Retina (tissue), 1 donor: ENCODE measurements at regions not wholly inside any gene's neighbourhood (a gene's known extent, or its start where the extent isn't known, plus 50 kb on each side); places are given as distances from the start of the nearest gene placed in this dataset.

ENCODE experiments used
- DNase-seq: peaks from one replicate; pipeline ENCODE4 v3.0.0-alpha.2; 2016

- DNase-seq, result no peak
These were observed 509.9 kb downstream of the SHQ1 start for GRCh38 chr3:72338082-72338941.

DNA sequence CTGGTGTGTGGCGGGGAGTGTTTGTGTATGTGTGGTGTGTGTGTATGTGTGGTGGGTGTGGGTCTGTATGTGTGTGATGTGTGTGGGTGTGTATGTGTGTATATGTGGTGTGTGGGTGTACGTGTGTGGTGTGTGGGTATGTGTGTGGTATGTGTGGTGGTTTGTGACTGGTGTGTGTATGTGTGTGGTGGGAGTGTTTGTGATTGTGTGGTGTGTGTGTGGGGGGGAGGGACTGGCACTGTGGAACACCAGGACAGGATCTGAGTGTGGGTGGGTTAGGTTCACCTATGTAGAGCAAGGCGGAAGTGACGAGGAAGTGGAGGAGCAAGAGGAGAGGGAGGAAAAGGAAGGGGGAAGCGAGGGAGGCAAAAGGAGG, 510.8 kb downstream of the SHQ1 start:
- DNase-seq, result no peak

DNA sequence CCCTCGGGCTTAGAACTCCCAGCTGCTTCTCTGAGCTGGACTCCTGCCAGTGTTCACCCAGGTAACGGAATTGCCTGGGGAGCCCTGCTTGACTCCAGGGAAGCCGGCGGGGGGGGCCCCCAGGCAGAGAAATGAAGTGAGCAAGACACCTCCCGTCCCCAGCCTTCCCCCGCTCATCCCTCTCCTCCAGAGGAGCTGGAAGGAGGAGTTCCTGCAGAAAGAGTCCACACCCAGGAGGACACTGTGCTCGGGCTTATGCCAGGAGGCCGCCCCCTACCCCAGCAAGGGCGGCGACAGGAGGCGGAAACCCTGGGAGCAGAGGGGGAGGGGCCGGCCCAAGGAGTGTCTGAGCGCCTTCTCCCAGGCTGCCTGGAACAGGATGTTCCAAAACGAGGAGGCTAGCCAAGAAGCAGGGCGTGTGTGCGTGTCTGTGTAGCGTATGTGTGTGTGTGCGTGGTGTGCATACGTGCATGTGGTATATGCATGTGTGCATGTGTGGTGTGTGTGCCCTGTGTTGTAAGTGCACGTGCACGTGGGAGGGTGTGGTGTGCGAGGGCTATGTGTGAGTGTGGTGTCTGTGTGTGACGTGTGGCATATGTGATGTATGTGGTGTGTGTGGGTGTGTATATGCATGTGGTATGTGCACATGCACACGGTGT, 511.3 kb downstream of the SHQ1 start:
- peak; percentile 56 for DNase-seq

- no peak for DNase-seq
These were observed 512.1 kb downstream of the SHQ1 start for GRCh38 chr3:72336114-72336651.

DNA sequence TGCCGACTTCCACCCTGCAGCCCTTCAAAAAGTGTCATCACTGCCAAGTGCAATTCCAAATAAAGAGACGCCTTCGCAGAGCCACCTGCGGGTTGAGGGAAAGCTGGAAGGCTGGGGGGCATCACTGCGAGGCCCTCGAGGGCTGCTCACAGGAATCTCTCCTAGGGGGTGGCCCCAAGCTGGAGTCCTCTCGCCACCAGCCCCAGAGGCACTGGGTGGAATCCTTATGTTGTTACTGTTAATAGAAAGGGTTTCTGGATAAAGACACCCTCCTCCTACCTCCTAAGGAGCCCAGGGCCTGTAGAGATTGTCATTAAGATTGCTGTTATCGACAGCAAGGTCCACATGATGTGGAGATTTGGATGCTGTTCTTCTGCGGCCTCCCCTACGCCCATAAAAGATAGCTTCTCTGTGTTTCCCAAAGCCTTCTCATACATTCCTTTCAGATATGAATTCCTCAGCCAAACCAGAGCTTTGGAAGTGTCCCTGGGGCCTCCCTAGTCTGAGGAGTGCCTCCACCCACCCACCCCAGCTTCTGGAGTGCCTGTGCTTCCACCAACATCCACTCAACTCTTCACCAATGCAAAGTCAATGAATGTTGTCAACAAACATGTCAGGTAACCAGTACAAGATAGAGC, 512.7 kb downstream of the SHQ1 start:
- DNase-seq, result peak; percentile 75

DNA sequence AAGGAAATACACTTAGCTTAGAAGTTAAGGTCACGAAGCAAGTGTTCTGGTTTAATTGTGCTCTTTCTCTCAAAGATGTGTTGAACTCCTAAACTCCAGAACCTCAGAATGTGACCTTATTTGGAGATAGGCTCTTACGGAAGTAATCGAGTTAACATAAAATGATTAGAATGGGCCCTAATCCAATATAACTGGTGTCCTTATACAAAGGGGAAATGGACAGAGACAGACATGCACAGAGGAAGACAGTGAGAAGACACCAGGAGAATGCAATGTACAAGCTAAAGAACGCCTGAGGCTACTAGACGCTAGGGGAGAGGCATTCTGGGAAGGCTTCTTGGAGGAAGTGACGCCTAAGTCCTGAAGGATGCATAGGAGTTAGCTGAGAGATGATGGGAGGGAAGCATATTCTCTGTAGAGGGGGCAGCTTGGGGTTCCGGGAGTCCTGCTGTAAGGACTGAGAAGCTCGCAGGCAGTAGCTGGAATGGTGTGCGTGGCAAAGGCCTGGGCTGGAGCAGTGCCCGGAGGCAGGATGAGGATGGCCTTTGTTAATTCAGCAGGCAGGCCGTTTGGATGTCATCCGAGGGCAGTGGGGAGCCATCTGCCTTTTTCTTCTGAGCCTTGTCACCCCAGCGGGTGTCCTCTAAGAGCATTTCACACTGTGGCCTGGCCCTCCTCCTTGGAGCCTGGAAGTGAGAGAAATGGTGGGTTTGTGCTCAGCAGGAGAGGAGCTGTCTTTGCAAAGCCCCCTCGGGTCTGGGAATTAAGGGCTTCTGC, 513.4 kb downstream of the SHQ1 start:
- no peak for DNase-seq

- DNase-seq, result no peak
These were observed 515.6 kb downstream of the SHQ1 start for GRCh38 chr3:72332689-72333088.

GRCh38 chr3:72332036-72332435, 516.2 kb downstream of the SHQ1 start:
- DNase-seq, result no peak

DNA sequence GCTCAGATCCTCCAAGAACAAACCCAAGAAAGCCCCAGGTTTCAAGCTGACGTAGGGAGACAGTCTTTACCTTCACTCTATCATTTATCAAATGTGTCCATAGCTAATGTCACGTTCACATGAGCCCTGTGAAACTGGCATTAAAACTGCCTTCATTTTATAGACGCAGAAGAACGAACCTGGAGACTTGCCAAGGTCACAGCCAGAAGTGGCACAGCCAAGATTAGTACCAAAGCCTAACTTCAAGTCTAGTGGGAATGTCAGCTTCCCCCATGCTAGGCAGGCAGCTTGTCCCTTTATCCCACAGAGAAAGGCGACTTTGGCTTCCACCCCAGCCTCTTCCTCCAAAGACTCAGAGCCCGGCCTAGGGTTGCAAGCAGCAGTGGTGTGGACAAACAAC, 517.2 kb downstream of the SHQ1 start:
- DNase-seq, result no peak

GRCh38 chr3:72329354-72329753, 518.9 kb downstream of the SHQ1 start:
- DNase-seq, result peak; percentile 78

DNA sequence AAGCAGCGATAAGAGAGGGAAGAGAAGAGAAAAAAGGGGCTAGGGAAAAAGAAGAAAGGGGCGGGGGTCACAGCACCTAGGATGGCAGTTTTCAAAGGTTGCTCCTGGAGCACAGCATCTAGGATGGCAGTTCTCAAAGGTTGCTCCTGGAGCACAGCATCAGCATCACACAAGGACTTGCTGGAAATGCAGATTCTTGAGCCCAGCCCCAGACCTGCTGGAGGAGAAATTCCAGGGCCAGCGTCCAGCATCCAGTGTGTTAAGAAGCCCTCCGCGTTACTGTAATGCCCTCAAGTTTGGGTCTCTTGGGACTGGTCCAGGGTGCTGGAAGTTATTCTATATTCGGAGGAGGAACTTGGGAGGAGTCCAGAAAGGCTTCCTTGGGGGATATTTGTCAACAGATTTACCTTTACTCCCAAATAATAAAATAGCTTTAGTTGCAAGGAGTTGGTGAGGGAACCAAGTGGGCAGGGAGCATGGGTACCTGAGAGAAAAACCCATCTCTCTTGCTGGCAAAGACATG, 519.4 kb downstream of the SHQ1 start:
- no peak for DNase-seq

- DNase-seq, result no peak
These were observed 521.2 kb downstream of the SHQ1 start for GRCh38 chr3:72327008-72327407.

DNA sequence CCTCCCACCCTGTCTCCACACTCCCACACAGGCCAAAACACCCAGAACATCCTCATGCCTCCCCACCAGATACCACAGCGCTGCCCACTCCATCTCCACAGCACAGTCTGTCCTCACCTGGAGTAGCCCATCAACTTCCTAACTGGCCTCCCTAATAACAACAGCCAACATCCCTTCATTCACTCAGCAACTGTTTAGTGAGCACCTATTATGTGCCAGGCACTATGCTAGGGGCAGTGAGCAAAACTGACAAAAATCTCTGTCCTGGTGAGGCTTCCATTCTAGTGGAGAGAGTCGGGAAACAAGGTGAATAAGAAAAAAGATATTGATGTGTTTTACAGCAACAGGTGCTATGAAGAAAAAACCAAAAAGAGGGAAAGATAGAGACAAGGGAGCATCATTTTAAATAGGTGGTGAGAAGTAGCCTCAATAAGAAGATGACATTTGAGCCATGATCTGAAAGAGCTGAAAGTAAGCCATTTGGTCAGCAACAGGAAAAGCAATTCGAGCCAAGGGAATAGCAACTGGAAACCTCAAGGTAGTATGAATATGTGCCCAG, 523.9 kb downstream of the SHQ1 start:
- DNase-seq, result no peak

DNA sequence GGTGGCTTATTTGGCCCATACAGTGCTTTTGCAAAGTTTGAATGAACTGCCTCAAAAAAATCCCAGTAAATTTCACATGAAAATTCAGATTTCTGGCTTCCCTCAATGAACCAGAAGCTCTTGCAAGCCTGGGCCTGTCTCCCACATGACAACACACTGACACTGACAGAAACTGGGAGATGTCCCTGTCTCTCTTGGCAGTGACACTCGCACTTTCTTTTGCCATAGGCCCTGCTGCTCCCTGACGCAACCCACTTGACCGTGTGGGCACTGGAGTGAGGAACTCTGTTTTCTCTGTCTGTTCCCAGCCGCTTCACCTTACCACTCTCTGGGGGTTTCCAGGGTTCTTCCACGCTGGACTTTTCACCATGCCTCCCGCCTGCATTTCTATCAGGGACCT, 524.5 kb downstream of the SHQ1 start:
- DNase-seq, result no peak

- DNase-seq, result no peak
These were observed 525.8 kb downstream of the SHQ1 start for GRCh38 chr3:72322264-72322976.

- DNase-seq, result no peak
These were observed 527.3 kb downstream of the SHQ1 start for GRCh38 chr3:72320955-72321303.

DNA sequence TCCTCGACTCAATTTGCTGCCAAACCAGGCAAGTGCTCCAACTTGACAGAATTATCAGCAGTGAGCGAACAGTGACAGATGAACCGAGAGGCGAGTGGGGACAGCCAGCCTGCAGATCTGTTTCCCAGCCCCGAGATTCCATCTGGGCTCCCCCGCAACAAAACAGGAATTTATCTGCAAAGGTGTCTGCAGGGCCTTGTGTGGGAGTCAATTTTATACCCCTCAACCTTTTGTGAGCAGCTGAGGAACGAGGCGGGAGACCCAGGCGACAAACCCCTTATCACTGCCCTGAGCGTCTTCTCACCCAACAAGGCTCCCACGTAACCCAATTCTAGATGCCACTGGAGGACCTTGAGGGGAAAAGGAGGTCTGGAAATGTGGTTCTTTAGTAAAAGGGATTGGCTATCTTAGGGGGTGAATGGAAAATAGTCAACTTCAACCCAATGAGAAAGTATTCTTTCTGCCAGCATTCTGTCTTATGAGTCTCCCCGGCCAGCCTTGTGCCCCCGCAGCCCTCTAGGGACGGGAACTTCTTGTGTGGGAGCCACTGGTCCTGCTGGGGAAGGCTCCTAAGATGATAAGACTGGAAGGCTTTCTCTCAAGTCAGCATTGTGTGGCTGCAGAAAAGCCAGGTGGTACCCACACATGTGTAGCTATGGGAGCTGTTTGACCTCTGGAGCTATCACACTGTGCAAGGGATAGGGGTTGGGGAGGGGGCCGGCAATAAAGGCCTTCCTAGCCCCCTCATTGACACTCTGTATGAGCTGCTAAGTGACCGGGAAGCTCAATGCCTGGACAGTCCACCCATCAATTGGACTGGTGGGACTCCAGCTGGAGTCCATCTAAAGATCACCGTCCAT, 527.9 kb downstream of the SHQ1 start:
- no peak for DNase-seq

DNA sequence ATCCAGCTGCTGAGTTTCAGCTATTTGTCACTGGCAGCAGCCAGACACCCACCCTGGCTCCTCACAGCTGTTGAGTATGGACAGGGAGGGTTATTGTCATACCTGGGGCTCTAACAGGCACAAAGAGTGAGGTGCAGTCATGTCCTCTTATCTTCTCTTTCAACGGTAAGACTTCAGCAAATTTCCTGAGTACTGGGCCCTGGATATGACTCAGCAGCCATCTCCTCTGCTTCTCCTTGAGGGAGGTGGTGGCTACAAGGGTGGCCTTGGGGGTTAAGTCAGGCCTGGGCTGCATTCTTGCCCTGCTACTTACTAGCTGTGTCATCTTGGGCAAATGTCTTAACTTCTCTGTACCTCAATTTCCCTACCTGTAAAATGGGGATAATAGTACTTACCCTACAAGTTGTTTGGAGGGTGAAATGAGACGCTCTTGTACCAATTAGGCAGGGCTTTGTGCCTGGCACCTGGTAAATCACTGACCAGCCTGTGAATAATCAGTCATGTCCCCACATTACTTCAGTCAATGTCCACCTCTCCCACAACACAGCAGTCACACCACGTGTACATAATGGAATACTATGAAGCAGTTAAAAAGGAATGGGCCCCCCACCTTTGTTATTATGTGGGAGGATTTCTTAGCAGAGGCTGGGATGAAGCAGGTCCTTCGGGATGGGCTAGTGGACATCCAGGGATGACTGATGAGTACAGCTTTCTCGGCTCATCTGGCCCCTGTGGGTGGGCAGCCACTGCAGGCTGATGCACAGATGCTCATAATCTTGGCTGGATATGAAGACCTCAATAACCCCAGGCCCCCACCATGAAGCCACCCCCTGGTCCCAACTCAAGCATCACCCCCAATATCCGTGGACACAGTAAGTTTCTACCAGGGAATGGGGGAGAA, 528.8 kb downstream of the SHQ1 start:
- no peak for DNase-seq

GRCh38 chr3:72318504-72319193, 529.6 kb downstream of the SHQ1 start:
- no peak for DNase-seq
